Erythroblast (primary cell): ENCODE measurements at regions not wholly inside any gene's neighbourhood (a gene's known extent, or its start where the extent isn't known, plus 50 kb on each side); places are given as distances from the start of the nearest gene placed in this dataset.

Experiments
- GATA1 ChIP-seq: IDR thresholded peaks from 2 replicates; pipeline ENCODE4 v1.6.1; 2011; ENCODE audit warnings: low read depth, mild to moderate bottlenecking, control low read depth, low read length, moderate library complexity
- POLR2A ChIP-seq: IDR thresholded peaks from 2 replicates; pipeline ENCODE4 v1.6.1; 2011; ENCODE audit warnings: mild to moderate bottlenecking, low read length

GRCh38 chr15:39151545-39151944 is 429.3 kb upstream of the THBS1 start:
- no peak for TF ChIP-seq POLR2A
- TF ChIP-seq GATA1: no peak
